CD14-positive monocyte (primary cell): ENCODE measurements at regions not wholly inside any gene's neighbourhood (a gene's known extent, or its start where the extent isn't known, plus 50 kb on each side); places are given as distances from the start of the nearest gene placed in this dataset.

Source experiments
- DNase-seq, 3 donors: peaks; one replicate each; pipeline ENCODE4 v3.0.0-alpha.2; 2011 to 2022
- H2AFZ ChIP-seq: 2 replicates; pipeline ENCODE4 v1.6.0; 2012; ENCODE audit warnings: mild to moderate bottlenecking, low read depth, low read length, inconsistent platforms; ENCODE audit not compliant: insufficient read depth, poor library complexity, severe bottlenecking
- H3K27ac ChIP-seq, 2 donors: 1 replicate in 1 of 2; 2 replicates in 1 of 2; pipeline ENCODE4 v1.5.1; 2012 to 2013; ENCODE audit warnings: low read length in 2 of 2, control low read depth in 1 of 2, inconsistent platforms in 1 of 2, low read depth in 1 of 2, mild to moderate bottlenecking in 1 of 2
- H3K27me3 ChIP-seq, 2 donors: one replicate each; pipeline versions ENCODE4 v1.6.0 to v1.6.1; 2011 to 2013; ENCODE audit warnings: low read length in 2 of 2; ENCODE audit not compliant: control insufficient read depth in 2 of 2, insufficient read depth in 2 of 2
- H3K36me3 ChIP-seq, 2 donors: replicated peaks in 1 of 2; 1 replicate in 1 of 2; 2 replicates in 1 of 2; pipeline versions ENCODE4 v1.5.1 to v1.6.1; 2012 to 2013; ENCODE audit warnings: low read length in 2 of 2, control low read depth in 1 of 2, inconsistent platforms in 1 of 2, mild to moderate bottlenecking in 1 of 2; ENCODE audit not compliant: insufficient read depth in 2 of 2, control insufficient read depth in 1 of 2
- H3K4me1 ChIP-seq, 2 donors: 1 replicate in 1 of 2; 2 replicates in 1 of 2; pipeline versions ENCODE4 v1.5.1 to v1.6.1; 2012 to 2013; ENCODE audit warnings: low read length in 2 of 2, control low read depth in 1 of 2, inconsistent platforms in 1 of 2, mild to moderate bottlenecking in 1 of 2, moderate library complexity in 1 of 2; ENCODE audit not compliant: insufficient read depth in 2 of 2, control insufficient read depth in 1 of 2
- H3K4me2 ChIP-seq: replicated peaks from 2 replicates; pipeline ENCODE3; 2012; ENCODE audit warnings: low read length, moderate library complexity, mild to moderate bottlenecking; ENCODE audit not compliant: poor library complexity, severe bottlenecking; ENCODE audit errors: extremely low read depth
- H3K4me3 ChIP-seq, 3 experiments: fragments of 200-600 bp in 1 of 3; sonication (generic) in 1 of 3; replicated peaks in 1 of 3; 1 replicate in 2 of 3; 2 replicates in 1 of 3; pipeline ENCODE4 v1.5.1; 2011 to 2013; ENCODE audit warnings: low read length in 3 of 3, mild to moderate bottlenecking in 3 of 3, control low read depth in 2 of 3, low read depth in 2 of 3, inconsistent platforms in 1 of 3, moderate library complexity in 1 of 3
- H3K79me2 ChIP-seq: 2 replicates; pipeline ENCODE4 v1.6.0; 2012; ENCODE audit warnings: mild to moderate bottlenecking, control low read depth, inconsistent platforms, low read length, moderate library complexity; ENCODE audit not compliant: insufficient read depth
- H3K9ac ChIP-seq: 2 replicates; pipeline ENCODE4 v1.6.0; 2017; ENCODE audit warnings: low read length, mild to moderate bottlenecking; ENCODE audit not compliant: insufficient read depth, poor library complexity, severe bottlenecking
- H3K9me3 ChIP-seq, 2 donors: replicated peaks in 1 of 2; 1 replicate in 1 of 2; 2 replicates in 1 of 2; pipeline versions ENCODE4 v1.5.1 to v1.6.1; 2012 to 2013; ENCODE audit warnings: low read length in 2 of 2, control low read depth in 1 of 2; ENCODE audit not compliant: control insufficient read depth in 1 of 2, insufficient read depth in 1 of 2
- H4K20me1 ChIP-seq: 2 replicates; pipeline ENCODE4 v1.6.0; 2012; ENCODE audit warnings: mild to moderate bottlenecking, low read length, control low read depth, moderate library complexity; ENCODE audit not compliant: insufficient read depth
- H3K27ac Mint-ChIP-seq, 7 donors: one replicate each; pipeline ENCODE4 v1.8.0; 2020; ENCODE audit warnings: mild to moderate bottlenecking in 7 of 7, mixed read lengths in 7 of 7, moderate library complexity in 6 of 7, inconsistent platforms in 2 of 7
- H3K27me3 Mint-ChIP-seq, 3 donors: one replicate each; pipeline ENCODE4 v1.8.0; 2021 to 2022; ENCODE audit warnings: low read depth in 3 of 3, mild to moderate bottlenecking in 3 of 3, mixed read lengths in 3 of 3, moderate library complexity in 3 of 3, inconsistent platforms in 1 of 3
- H3K36me3 Mint-ChIP-seq, 2 donors: one replicate each; pipeline ENCODE4 v1.8.0; 2020; ENCODE audit warnings: mixed read lengths in 2 of 2, inconsistent platforms in 1 of 2, mild to moderate bottlenecking in 1 of 2
- H3K4me1 Mint-ChIP-seq: one replicate; pipeline ENCODE4 v1.8.0; 2020; ENCODE audit warnings: mild to moderate bottlenecking, mixed read lengths
- H3K4me3 Mint-ChIP-seq, 2 donors: one replicate each; pipeline ENCODE4 v1.8.0; 2020; ENCODE audit warnings: mild to moderate bottlenecking in 2 of 2, mixed read lengths in 2 of 2, moderate library complexity in 1 of 2
- H3K9me3 Mint-ChIP-seq, 7 donors: one replicate each; pipeline ENCODE4 v1.8.0; 2020 to 2022; ENCODE audit warnings: mixed read lengths in 7 of 7, mild to moderate bottlenecking in 6 of 7, moderate library complexity in 6 of 7, inconsistent platforms in 2 of 7
- CTCF ChIP-seq: fragments of 200-600 bp; IDR thresholded peaks from one replicate; pipeline ENCODE4 v1.8.0; 2022; ENCODE audit warnings: antibody characterized with exemption, mild to moderate bottlenecking
- WGBS: methylation state at CpG from one replicate; pipeline ENCODE4 v1.1.5; 2013; ENCODE audit warnings: missing lambda C conversion rate; ENCODE audit not compliant: insufficient coverage; 5-methylcytosine and 5-hydroxymethylcytosine counted together
- intact Hi-C, 2 donors: fragments of 100-400 bp; cut with micrococcal nuclease; formaldehyde crosslinking; loops; one replicate each; pipeline versions ENCODE4 v1.15.0 to v1.15.1; 2023

GRCh38 chr1:82874041-82874440 is 1073.3 kb downstream of the ADGRL2 start:
- Histone ChIP-seq H3K4me1 (no peaks in the 10 kb centered on the region), H3K4me2 (no peak overlapping the region), H3K79me2 (no peaks in the 10 kb centered on the region), H3K36me3 (no peaks in the 10 kb centered on the region), H3K9ac (no peak overlapping the region), H3K9me3 (peaks cover 0 to 3% of the 10 kb centered on the region in 2 donors), H3K27ac (no peak overlapping the region), H3K27me3 (no peaks in the 10 kb centered on the region), H4K20me1 (no peaks in the 10 kb centered on the region), H3K4me3 (no peak overlapping the region), H2AFZ (no peak overlapping the region)
- Mint-ChIP-seq H3K4me1 (no peaks in the 10 kb centered on the region), H3K27me3 (peaks cover 0 to 3% (median 0%) of the 10 kb centered on the region in 3 donors), H3K27ac (no peak overlapping the region), H3K9me3 (peaks cover 0 to 5% (median 3%) of the 10 kb centered on the region in 7 donors), H3K4me3 (no peak overlapping the region), H3K36me3 (no peaks in the 10 kb centered on the region)
- DNase-seq, result no peak
- no peak for TF ChIP-seq CTCF
- intact Hi-C loops, result no loop called here

- no CpG with 5 or more reads among the region's 2 CpGs for WGBS
- Histone ChIP-seq H3K9ac (no peak overlapping the region), H2AFZ (no peak overlapping the region), H3K27me3 (no peaks in the 10 kb centered on the region), H3K79me2 (no peaks in the 10 kb centered on the region), H3K4me1 (no peaks in the 10 kb centered on the region), H3K4me2 (no peak overlapping the region), H3K27ac (no peak overlapping the region), H4K20me1 (no peaks in the 10 kb centered on the region), H3K36me3 (no peaks in the 10 kb centered on the region), H3K9me3 (peaks cover 0 to 3% of the 10 kb centered on the region in 2 donors), H3K4me3 (no peak overlapping the region)
- Mint-ChIP-seq H3K36me3 (no peaks in the 10 kb centered on the region), H3K27ac (no peak overlapping the region), H3K9me3 (peaks cover 1 to 13% (median 4%) of the 10 kb centered on the region in 7 donors), H3K27me3 (peaks cover 0 to 3% (median 0%) of the 10 kb centered on the region in 3 donors), H3K4me1 (no peaks in the 10 kb centered on the region), H3K4me3 (no peak overlapping the region)
- no peak for DNase-seq
- intact Hi-C loops, result no loop called here
- no peak for TF ChIP-seq CTCF
Measured at GRCh38 chr1:82870332-82870731, 1069.6 kb downstream of the ADGRL2 start.
